ENCODE measurements at regions not wholly inside any gene's neighbourhood (a gene's known extent, or its start where the extent isn't known, plus 50 kb on each side); places are given as distances from the start of the nearest gene placed in this dataset.

GRCh38 chr12:76259660-76260389 lies 88.4 kb downstream of the BBS10 start:
- TF ChIP-seq EGR1 (IDR thresholded peaks at IDR 0.05), result no peak
- TF ChIP-seq MAX (IDR thresholded peaks at IDR 0.05), result no peak
- no peak for TF ChIP-seq EP300 (IDR thresholded peaks at IDR 0.05; ENCODE audit: borderline replicate concordance)
- no peak for TF ChIP-seq CEBPB (IDR thresholded peaks at IDR 0.05)
- TF ChIP-seq TAF1 (IDR thresholded peaks at IDR 0.05; ENCODE audit: low read depth), result no peak
- no peak for TF ChIP-seq CREB1 (IDR thresholded peaks at IDR 0.05; ENCODE audit: low read depth)
- TF ChIP-seq FOXM1 (IDR thresholded peaks at IDR 0.05; ENCODE audit: borderline replicate concordance, low read depth), result no peak
- TF ChIP-seq REST (IDR thresholded peaks at IDR 0.05; ENCODE audit: low read depth), result no peak
